GM21737 (cell line): ENCODE measurements at regions not wholly inside any gene's neighbourhood (a gene's known extent, or its start where the extent isn't known, plus 50 kb on each side); places are given as distances from the start of the nearest gene placed in this dataset.
"Not testable (repeated sequence)": the region's sequence is repeated elsewhere in the genome, so short reads cannot be mapped to it uniquely, and the experiment has no call there.

ENCODE experiments used
- ATAC-seq: cut with Tn5 transposase; IDR thresholded peaks from one replicate; pipeline ENCODE4 v1.9.1; 2021; ENCODE audit warnings: mild to moderate bottlenecking, moderate library complexity; ENCODE audit not compliant: unreplicated experiment

GRCh38 chr11:16542353-16542752 lies 186.0 kb upstream of the SOX6 start:
- ATAC-seq, result no peak

GRCh38 chr11:16536513-16536912 lies 180.2 kb upstream of the SOX6 start:
- no peak for ATAC-seq

- no peak for ATAC-seq
Measured at GRCh38 chr11:16528639-16529038, 172.3 kb upstream of the SOX6 start.

DNA sequence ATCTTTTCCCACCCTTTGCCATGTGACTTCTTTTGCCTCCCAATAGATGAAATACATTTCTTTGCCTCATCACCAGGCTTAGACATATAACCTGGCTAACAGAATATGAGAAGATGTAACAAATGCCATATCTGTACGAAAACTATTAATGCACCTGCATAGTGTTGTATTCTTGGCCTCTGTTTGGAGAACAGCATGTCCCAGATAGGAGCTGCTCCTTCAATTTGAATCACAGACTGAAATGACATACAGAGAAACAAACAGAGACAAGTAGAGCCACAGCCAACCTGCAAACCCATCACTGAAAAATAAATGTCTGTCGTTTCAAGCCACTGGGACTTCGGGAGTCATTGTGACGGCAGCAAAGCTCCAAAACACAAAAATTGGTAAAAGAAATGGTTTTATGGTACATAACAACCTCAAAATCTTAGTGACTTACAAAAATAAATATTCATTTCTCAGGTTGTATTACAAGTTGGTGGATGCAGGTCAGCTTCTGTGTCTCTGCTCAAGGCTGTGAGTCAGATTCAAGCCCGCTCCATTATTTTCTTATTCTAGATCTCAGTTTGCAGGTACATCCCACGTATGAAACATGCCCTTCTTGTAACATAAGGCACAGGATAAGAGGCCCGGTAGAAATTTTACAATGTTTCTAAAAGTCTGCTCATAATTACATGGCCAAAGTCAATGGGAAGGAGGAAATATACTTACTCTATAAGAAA lies 171.3 kb upstream of the SOX6 start:
- no peak for ATAC-seq

DNA sequence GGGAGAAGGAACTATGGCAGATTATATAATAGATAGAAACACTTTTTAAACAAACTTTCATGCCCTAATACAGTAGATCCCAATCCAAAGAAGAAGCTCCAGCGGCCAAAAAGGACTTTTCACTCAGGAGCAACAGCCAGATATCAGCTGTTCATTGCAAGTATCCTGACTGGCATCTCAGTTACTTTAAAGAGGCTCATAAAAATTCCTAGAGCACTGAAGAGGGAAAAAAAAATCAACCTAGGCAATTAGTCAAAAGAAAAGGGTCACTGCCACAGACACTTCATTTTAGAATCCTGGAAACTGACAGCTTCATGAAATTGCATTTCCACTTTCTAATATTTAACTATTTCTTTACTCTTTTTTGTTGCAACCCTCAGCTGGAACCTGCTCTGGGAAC lies 170.6 kb upstream of the SOX6 start:
- no peak for ATAC-seq

- not testable (repeated sequence) for ATAC-seq
Measured at GRCh38 chr11:16520713-16521112, 164.4 kb upstream of the SOX6 start.

DNA sequence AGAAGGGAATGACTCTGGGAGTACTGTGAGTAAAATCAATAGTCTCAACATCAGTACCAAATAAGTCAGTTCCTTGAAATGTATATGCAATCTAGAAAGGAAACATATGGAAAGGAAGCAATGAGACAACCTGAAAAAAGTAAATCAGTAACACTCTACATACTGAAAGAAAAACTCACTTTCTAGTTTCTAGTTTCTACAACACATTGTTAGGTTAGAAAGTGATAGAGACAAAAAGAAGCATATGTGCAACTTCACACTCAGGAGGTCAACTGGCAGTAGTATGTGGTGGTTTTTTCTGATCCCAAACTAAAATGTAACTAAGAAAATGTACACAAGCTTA lies 156.5 kb upstream of the SOX6 start:
- ATAC-seq, result peak; percentile 96

- ATAC-seq, result no peak
Measured at GRCh38 chr11:16512198-16512898, 156.0 kb upstream of the SOX6 start.

- ATAC-seq, result no peak
Measured at GRCh38 chr11:16511116-16512114, 155.1 kb upstream of the SOX6 start.

DNA sequence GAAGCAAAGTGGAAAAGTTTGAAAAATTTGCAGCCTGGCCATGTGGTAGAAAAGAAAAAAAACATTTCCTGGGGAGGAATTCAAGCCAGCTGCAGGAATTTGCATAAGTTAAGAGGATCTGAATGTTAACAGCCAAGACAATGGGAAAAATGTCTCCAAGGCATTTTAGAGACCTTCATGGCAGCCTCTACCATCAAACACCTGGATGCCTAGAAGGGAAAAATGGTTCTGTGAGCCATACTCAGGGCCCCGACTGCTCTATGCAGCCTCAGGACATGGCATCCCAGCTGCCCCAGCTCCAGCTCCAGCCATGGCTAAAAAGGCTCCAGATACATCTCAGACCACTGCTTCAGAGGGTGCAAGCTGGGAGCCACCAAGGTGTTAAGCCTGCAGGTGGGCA lies 149.1 kb upstream of the SOX6 start:
- no peak for ATAC-seq

DNA sequence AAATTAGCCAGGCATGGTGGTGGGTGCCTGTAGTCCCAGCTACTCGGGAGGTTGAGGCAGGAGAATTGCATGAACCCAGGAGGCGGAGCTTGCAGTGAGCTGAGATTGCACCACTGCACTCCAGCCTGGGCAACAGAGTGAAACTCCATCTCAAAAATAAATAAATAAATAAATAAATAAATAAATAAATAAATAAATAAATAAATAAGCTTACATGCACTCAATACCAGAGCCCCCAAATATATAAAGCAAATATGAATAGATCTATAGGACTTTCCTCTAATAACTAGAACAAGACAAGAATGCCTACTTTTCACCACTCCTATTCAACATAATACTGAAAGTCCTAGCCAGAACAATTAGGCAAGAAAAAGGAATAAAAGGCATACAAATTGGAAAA lies 147.5 kb upstream of the SOX6 start:
- ATAC-seq, result not testable (repeated sequence)

DNA sequence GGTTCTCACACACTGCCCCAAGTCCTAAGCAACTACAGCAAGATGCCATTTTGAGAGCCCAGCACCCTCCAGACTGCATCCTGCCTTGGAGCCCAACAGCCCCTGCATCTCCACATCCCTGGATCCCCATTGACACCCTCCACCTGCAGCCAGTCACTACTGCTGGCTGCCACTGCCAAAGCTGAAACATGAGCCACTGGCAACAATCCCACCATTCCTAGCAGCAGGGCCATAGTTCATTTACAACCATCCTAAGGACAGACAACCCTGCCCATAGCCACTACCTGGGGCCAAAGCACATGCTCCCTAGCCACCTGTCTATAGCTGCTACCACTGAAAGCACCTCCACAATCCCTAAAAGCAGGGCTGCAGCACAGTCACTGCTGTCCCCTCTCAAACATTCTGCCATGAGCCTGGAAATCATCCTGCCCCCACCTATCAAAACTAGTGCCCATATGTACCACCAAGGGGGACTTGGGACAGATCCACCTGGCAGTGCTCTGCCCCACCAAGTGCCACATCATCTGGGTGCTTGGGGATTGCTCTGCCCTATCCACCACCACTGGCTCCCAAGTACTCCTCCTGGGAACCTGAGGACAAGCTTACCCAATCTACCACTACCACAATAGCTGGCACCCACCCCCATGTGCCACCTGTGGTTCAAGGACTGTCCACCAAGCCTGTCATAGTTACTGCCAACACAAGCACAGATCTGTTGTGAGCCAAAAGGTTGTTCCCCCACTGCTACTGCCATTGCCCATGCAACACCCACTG lies 138.8 kb upstream of the SOX6 start:
- ATAC-seq, result no peak

- no peak for ATAC-seq
Measured at GRCh38 chr11:16484434-16484833, 128.1 kb upstream of the SOX6 start.

DNA sequence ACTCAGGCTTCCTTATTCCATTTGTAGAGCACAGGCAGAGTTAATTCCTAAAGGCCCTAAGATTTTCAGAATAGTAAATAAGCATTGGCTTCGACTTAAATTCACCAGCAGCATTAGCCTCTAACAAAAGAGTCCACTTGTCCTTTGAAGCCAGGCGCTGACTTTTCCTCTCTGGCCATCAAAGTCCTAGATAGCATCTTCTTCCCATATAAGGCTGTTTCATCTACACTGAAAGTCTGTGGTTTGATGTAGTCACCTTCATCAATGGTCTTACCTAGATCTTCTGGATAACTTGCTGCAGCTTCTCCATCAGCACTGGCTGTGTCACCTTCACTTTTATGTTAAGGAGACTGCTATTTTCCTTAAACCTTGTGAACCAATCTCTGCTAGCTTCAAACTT lies 118.3 kb upstream of the SOX6 start:
- ATAC-seq, result no peak

GRCh38 chr11:16469968-16470367 lies 113.6 kb upstream of the SOX6 start:
- ATAC-seq, result no peak

DNA sequence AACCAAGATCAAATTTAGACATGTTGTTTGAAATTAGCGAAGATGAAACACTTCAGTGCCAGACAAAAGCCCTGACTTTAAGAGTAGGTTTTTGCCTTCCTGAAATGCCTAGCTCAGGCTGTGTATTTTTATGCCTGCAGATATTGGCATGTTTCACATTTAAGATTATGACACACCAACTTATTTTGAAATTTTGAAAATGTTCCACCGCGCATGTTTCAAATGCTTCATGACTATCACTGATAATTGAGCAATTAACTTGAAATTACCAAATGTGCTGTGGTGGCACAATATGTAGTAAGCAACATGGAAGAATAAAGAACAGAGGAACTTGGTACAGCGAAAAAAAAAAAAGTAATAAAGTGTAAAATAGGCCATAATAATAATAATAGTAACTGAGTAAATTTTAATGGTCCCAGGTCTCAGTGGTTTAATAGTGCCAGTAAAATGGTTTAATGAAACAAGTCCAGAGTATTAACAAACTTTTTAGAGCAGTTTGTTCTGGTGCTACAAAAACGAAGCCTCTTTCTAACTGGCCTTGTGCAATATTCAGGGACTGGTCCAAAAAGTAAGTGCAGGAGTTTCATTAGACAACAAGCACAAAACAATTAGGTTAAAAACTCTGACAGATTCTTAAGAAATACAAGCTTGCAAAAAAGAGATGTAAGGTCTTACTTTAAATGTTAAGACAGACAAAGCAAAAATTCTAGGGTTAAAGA lies 112.5 kb upstream of the SOX6 start:
- ATAC-seq, result no peak

DNA sequence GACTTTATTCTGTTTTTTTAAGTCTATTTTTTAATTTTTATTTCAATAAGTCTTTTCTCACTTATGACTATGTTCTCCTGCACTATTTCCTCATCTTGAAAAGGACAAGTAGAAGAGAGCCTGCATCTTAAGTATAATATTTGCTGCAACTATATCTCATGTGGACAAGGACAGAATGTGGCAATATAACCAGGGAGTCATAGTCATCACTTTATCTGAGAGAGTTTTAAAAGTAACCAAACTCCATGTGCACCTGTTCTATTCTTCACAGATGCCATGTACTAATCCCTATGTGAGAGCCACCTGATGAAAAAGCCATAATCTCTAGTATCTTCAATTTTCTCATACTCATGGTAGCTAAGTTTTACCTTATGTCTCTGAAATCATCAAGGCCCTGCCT lies 104.2 kb upstream of the SOX6 start:
- no peak for ATAC-seq

GRCh38 chr11:16456366-16456765 lies 100.0 kb upstream of the SOX6 start:
- no peak for ATAC-seq

GRCh38 chr11:16454289-16454863 lies 98.0 kb upstream of the SOX6 start:
- ATAC-seq, result no peak
